ENCODE measurements at regions not wholly inside any gene's neighbourhood (a gene's known extent, or its start where the extent isn't known, plus 50 kb on each side); places are given as distances from the start of the nearest gene placed in this dataset.

DNA sequence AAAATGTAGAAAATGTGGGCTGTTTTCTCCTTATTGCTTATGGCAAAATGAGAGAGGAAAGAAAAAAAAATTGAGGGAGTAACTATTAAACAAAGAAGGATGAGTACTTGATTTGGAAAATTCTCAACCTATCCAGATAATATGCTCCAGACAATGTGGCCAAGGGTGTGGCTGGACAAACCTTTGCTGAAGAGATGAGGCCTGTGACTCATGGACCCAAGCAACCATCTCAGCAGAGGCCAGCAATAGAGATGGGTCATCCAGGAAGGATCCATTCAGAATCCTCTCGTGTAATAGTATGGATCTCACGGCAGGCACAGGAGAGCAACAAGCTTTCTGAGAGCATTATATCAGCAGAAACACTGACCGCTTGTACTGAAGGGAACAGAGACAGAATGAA is 120.3 kb upstream of the CELF2 start:
- peaks cover 1% of the 10 kb centered on the region; the same call in 1 of the 2 replicates for H3K4me1 ChIP-seq (ENCODE audit: control insufficient read depth, insufficient read depth, low read length)
- H3K4me2 ChIP-seq (ENCODE audit: low read depth, low read length): no peak overlapping the region
- H2BK15ac ChIP-seq (ENCODE audit: low read depth, low read length): no peak overlapping the region
- H3K18ac ChIP-seq (ENCODE audit: low read depth, low read length): no peak overlapping the region
- H2BK120ac ChIP-seq (ENCODE audit: low read depth, low read length): no peak overlapping the region
- no peak overlapping the region for H3K56ac ChIP-seq (ENCODE audit: extremely low read depth, insufficient read depth, low read length)
- in situ Hi-C loops (cut with MboI; ENCODE audit: low sequenced_read_pairs): no loop called here
- dilution Hi-C loops (cut with HindIII; ENCODE audit: low sequenced_read_pairs, unreplicated experiment): no loop called here
- no peaks in the 10 kb centered on the region for H3K79me1 ChIP-seq (ENCODE audit: low read depth in 1 of 2, low read length in 2 of 2)
- H4K91ac ChIP-seq (ENCODE audit: insufficient read depth, low read depth, low read length): no peak overlapping the region
- H3K27me3 ChIP-seq (ENCODE audit: control insufficient read depth, insufficient read depth, low read length): no peaks in the 10 kb centered on the region
- ATAC-seq (ENCODE audit: low read depth) (no peak), DNase-seq (no peak)
- no peak overlapping the region for H4K5ac ChIP-seq (ENCODE audit: low read depth, low read length)
- no peaks in the 10 kb centered on the region for H3K9me1 ChIP-seq (ENCODE audit: insufficient read depth, low read length)
- no peaks in the 10 kb centered on the region for H4K20me1 ChIP-seq (ENCODE audit: insufficient read depth, low read length)
- 100% methylated on average over 2 of the region's 3 CpGs; no CpG with 5 or more reads in 1 of the 2 experiments for WGBS, 2 experiments (ENCODE audit: extremely low coverage in 2 of 2, insufficient read length in 1 of 2)
- ChIA-PET POLR2A (ENCODE audit: unreplicated experiment) (no interaction called here), CTCF (interaction anchor here (0.7 kb wide), 1 partner anchor 110 kb away, joined by 4 read pairs; no protein-coding TSS in a partner anchor)
- no peak overlapping the region for H3K9ac ChIP-seq (ENCODE audit: low read depth, low read length)
- peaks cover 4% of the 10 kb centered on the region for H3K9me3 ChIP-seq (ENCODE audit: control insufficient read depth, insufficient read depth, low read length)
- no peak overlapping the region for H3K4ac ChIP-seq (ENCODE audit: low read depth, low read length)
- H2AFZ ChIP-seq (replicated peaks; ENCODE audit: low read length, poor library complexity): peak overlapping the region; percentile 51
- no peak overlapping the region for H3K23ac ChIP-seq (ENCODE audit: low read depth, low read length)
- H3K36me3 ChIP-seq (ENCODE audit: control insufficient read depth, insufficient read depth, low read length): no peaks in the 10 kb centered on the region
- H2BK5ac ChIP-seq (ENCODE audit: low read depth, low read length, poor library complexity, severe bottlenecking): no peak overlapping the region
- BruUV-seq (replicated peaks): no TSS peak
- H3K27ac ChIP-seq (ENCODE audit: insufficient read depth, low read length): no peak overlapping the region
- no peak for TF ChIP-seq RAD21 (IDR thresholded peaks at IDR 0.05; ENCODE audit: low read length)
- no peak for TF ChIP-seq CEBPB (IDR thresholded peaks at IDR 0.05; ENCODE audit: low read depth, low read length)
- no peak for TF ChIP-seq SMC3 (IDR thresholded peaks at IDR 0.05; ENCODE audit: low read depth, low read length)
- TF ChIP-seq, protein P1, sequence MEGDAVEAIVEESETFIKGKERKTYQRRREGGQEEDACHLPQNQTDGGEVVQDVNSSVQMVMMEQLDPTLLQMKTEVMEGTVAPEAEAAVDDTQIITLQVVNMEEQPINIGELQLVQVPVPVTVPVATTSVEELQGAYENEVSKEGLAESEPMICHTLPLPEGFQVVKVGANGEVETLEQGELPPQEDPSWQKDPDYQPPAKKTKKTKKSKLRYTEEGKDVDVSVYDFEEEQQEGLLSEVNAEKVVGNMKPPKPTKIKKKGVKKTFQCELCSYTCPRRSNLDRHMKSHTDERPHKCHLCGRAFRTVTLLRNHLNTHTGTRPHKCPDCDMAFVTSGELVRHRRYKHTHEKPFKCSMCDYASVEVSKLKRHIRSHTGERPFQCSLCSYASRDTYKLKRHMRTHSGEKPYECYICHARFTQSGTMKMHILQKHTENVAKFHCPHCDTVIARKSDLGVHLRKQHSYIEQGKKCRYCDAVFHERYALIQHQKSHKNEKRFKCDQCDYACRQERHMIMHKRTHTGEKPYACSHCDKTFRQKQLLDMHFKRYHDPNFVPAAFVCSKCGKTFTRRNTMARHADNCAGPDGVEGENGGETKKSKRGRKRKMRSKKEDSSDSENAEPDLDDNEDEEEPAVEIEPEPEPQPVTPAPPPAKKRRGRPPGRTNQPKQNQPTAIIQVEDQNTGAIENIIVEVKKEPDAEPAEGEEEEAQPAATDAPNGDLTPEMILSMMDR (conservative IDR thresholded peaks at IDR 0.05; ENCODE audit: low read depth, low read length): no peak
- no peak for TF ChIP-seq MAFK (IDR thresholded peaks at IDR 0.05; ENCODE audit: low read depth, low read length)
- TF ChIP-seq CHD1 (IDR thresholded peaks at IDR 0.05; ENCODE audit: low read depth, low read length): no peak
- no peak for TF ChIP-seq MXI1 (IDR thresholded peaks at IDR 0.05; ENCODE audit: borderline replicate concordance, low read depth, low read length)
- TF ChIP-seq, protein P2, sequence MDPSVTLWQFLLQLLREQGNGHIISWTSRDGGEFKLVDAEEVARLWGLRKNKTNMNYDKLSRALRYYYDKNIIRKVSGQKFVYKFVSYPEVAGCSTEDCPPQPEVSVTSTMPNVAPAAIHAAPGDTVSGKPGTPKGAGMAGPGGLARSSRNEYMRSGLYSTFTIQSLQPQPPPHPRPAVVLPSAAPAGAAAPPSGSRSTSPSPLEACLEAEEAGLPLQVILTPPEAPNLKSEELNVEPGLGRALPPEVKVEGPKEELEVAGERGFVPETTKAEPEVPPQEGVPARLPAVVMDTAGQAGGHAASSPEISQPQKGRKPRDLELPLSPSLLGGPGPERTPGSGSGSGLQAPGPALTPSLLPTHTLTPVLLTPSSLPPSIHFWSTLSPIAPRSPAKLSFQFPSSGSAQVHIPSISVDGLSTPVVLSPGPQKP (IDR thresholded peaks at IDR 0.05; ENCODE audit: borderline replicate concordance, low read depth, low read length): no peak
- TF ChIP-seq RFX5 (IDR thresholded peaks at IDR 0.05; ENCODE audit: low read depth, low read length): no peak
- TF ChIP-seq POLR2A (IDR thresholded peaks at IDR 0.05; ENCODE audit: low read depth, low read length): no peak
- no peak for TF ChIP-seq FOS (IDR thresholded peaks at IDR 0.05; ENCODE audit: low read depth, low read length)
- no peak for TF ChIP-seq RCOR1 (IDR thresholded peaks at IDR 0.05; ENCODE audit: insufficient replicate concordance, low read length)
- no peak for TF ChIP-seq BHLHE40 (IDR thresholded peaks at IDR 0.05; ENCODE audit: low read depth, low read length)
- TF ChIP-seq, protein P3, sequence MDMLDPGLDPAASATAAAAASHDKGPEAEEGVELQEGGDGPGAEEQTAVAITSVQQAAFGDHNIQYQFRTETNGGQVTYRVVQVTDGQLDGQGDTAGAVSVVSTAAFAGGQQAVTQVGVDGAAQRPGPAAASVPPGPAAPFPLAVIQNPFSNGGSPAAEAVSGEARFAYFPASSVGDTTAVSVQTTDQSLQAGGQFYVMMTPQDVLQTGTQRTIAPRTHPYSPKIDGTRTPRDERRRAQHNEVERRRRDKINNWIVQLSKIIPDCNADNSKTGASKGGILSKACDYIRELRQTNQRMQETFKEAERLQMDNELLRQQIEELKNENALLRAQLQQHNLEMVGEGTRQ (IDR thresholded peaks at IDR 0.05; ENCODE audit: low read depth, low read length): no peak
- TF ChIP-seq NFE2L2 (IDR thresholded peaks at IDR 0.05; ENCODE audit: low read depth, low read length): no peak
- no peak for TF ChIP-seq MAZ (IDR thresholded peaks at IDR 0.05; ENCODE audit: borderline replicate concordance, low read depth, low read length)
- H2AK5ac ChIP-seq (ENCODE audit: low read depth, low read length): no peak overlapping the region
- no peak overlapping the region for H3K4me3 ChIP-seq (ENCODE audit: insufficient read depth, low read depth, low read length)
- no peak overlapping the region for H2AK9ac ChIP-seq (replicated peaks; ENCODE audit: low read depth, low read length, poor library complexity)
- H2BK20ac ChIP-seq (ENCODE audit: low read depth, low read length): no peak overlapping the region
- no peak overlapping the region for H4K8ac ChIP-seq (ENCODE audit: low read depth in 2 of 2, low read length in 2 of 2)
- H3K14ac ChIP-seq (replicated peaks; ENCODE audit: low read depth, low read length): no peak overlapping the region; the same call in 1 of the 2 replicates
- intact Hi-C loops (cut with micrococcal nuclease): no loop called here

All from IMR-90 (cell line).